HG02884 (cell line): ENCODE measurements at regions not wholly inside any gene's neighbourhood (a gene's known extent, or its start where the extent isn't known, plus 50 kb on each side); places are given as distances from the start of the nearest gene placed in this dataset.

Experiments used
- ATAC-seq: cut with Tn5 transposase; IDR thresholded peaks from one replicate; pipeline ENCODE4 v1.9.1; 2021; ENCODE audit warnings: mild to moderate bottlenecking, moderate library complexity; ENCODE audit not compliant: unreplicated experiment

GRCh38 chr9:118558026-118558425 is 811.2 kb downstream of the BRINP1 start:
- ATAC-seq = no peak

- ATAC-seq = no peak
These were observed 810.3 kb downstream of the BRINP1 start for GRCh38 chr9:118558891-118559290.

- no peak for ATAC-seq
These were observed 808.2 kb downstream of the BRINP1 start for GRCh38 chr9:118561051-118561450.

GRCh38 chr9:118563677-118564076 is 805.6 kb downstream of the BRINP1 start:
- no peak for ATAC-seq

GRCh38 chr9:118567861-118568260 is 801.4 kb downstream of the BRINP1 start:
- ATAC-seq = no peak

- no peak for ATAC-seq
These were observed 800.5 kb downstream of the BRINP1 start for GRCh38 chr9:118568704-118569103.

GRCh38 chr9:118569148-118569547 is 800.1 kb downstream of the BRINP1 start:
- no peak for ATAC-seq

- no peak for ATAC-seq
These were observed 799.2 kb downstream of the BRINP1 start for GRCh38 chr9:118570066-118570465.

GRCh38 chr9:118575341-118576070 is 793.7 kb downstream of the BRINP1 start:
- ATAC-seq = no peak

- ATAC-seq = no peak
These were observed 792.1 kb downstream of the BRINP1 start for GRCh38 chr9:118577121-118577520.

GRCh38 chr9:118578467-118578866 is 790.8 kb downstream of the BRINP1 start:
- ATAC-seq = no peak

GRCh38 chr9:118583414-118583813 is 785.8 kb downstream of the BRINP1 start:
- no peak for ATAC-seq

- no peak for ATAC-seq
These were observed 782.3 kb downstream of the BRINP1 start for GRCh38 chr9:118586978-118587377.

- no peak for ATAC-seq
These were observed 774.8 kb downstream of the BRINP1 start for GRCh38 chr9:118594428-118594827.

GRCh38 chr9:118595719-118596305 is 773.4 kb downstream of the BRINP1 start:
- no peak for ATAC-seq

GRCh38 chr9:118596374-118597015 is 772.7 kb downstream of the BRINP1 start:
- no peak for ATAC-seq

- ATAC-seq = no peak
These were observed 762.6 kb downstream of the BRINP1 start for GRCh38 chr9:118606668-118607067.

- no peak for ATAC-seq
These were observed 759.7 kb downstream of the BRINP1 start for GRCh38 chr9:118609355-118610044.

- no peak for ATAC-seq
These were observed 757.0 kb downstream of the BRINP1 start for GRCh38 chr9:118612201-118612600.

- ATAC-seq = no peak
These were observed 755.2 kb downstream of the BRINP1 start for GRCh38 chr9:118613996-118614395.

GRCh38 chr9:118618084-118618483 is 751.2 kb downstream of the BRINP1 start:
- ATAC-seq = no peak

- ATAC-seq = no peak
These were observed 750.4 kb downstream of the BRINP1 start for GRCh38 chr9:118618849-118619248.
